SK-N-MC (cell line): ENCODE measurements at regions not wholly inside any gene's neighbourhood (a gene's known extent, or its start where the extent isn't known, plus 50 kb on each side); places are given as distances from the start of the nearest gene placed in this dataset.

Experiments used
- EZH2 ChIP-seq: fragments of 200-600 bp; sonication (generic); IDR thresholded peaks from one replicate; pipeline ENCODE4 v1.6.1; 2017; ENCODE audit warnings: antibody characterized with exemption
- POLR2AphosphoS5 ChIP-seq: IDR thresholded peaks from 2 replicates; pipeline ENCODE4 v1.6.1; 2012; ENCODE audit warnings: mild to moderate bottlenecking, low read depth, low read length, borderline replicate concordance

GRCh38 chr17:11122908-11123307 is 118.1 kb upstream of the SHISA6 start:
- TF ChIP-seq EZH2 (no peak), POLR2AphosphoS5 (no peak)
